ENCODE measurements at regions not wholly inside any gene's neighbourhood (a gene's known extent, or its start where the extent isn't known, plus 50 kb on each side); places are given as distances from the start of the nearest gene placed in this dataset.
"Not testable (repeated sequence)": the region's sequence is repeated elsewhere in the genome, so short reads cannot be mapped to it uniquely, and the experiment has no call there.

GRCh38 chr20:48141660-48142515 lies 356.6 kb upstream of the SULF2 start:
- no peak for DNase-seq

GRCh38 chr20:48139262-48140041 lies 354.2 kb upstream of the SULF2 start:
- DNase-seq, result no peak

GRCh38 chr20:48132834-48133233 lies 347.6 kb upstream of the SULF2 start:
- no peak for DNase-seq

GRCh38 chr20:48131581-48131980 lies 346.3 kb upstream of the SULF2 start:
- no peak for DNase-seq

- no peak for DNase-seq
Observed at GRCh38 chr20:48129345-48129942, 344.2 kb upstream of the SULF2 start.

- DNase-seq, result no peak
Observed at GRCh38 chr20:48128436-48128835, 343.2 kb upstream of the SULF2 start.

- not testable (repeated sequence) for DNase-seq
Observed at GRCh38 chr20:48127964-48128363, 342.7 kb upstream of the SULF2 start.

- DNase-seq, result not testable (repeated sequence)
Observed at GRCh38 chr20:48127133-48127532, 341.9 kb upstream of the SULF2 start.

- no peak for DNase-seq
Observed at GRCh38 chr20:48126227-48126740, 341.0 kb upstream of the SULF2 start.

GRCh38 chr20:48124960-48125359 lies 339.7 kb upstream of the SULF2 start:
- DNase-seq, result no peak

- DNase-seq, result no peak
Observed at GRCh38 chr20:48124181-48124782, 339.0 kb upstream of the SULF2 start.

- DNase-seq, result no peak
Observed at GRCh38 chr20:48120120-48120519, 334.8 kb upstream of the SULF2 start.

GRCh38 chr20:48119389-48119788 lies 334.1 kb upstream of the SULF2 start:
- not testable (repeated sequence) for DNase-seq

GRCh38 chr20:48115502-48115901 lies 330.2 kb upstream of the SULF2 start:
- DNase-seq, result no peak

- no peak for DNase-seq
Observed at GRCh38 chr20:48107560-48107959, 322.3 kb upstream of the SULF2 start.

GRCh38 chr20:48106428-48106827 lies 321.1 kb upstream of the SULF2 start:
- DNase-seq, result no peak

GRCh38 chr20:48105526-48105925 lies 320.2 kb upstream of the SULF2 start:
- no peak for DNase-seq

- DNase-seq, result no peak
Observed at GRCh38 chr20:48102931-48103660, 317.8 kb upstream of the SULF2 start.

GRCh38 chr20:48102076-48102787 lies 317.0 kb upstream of the SULF2 start:
- DNase-seq, result no peak

GRCh38 chr20:48100483-48100882 lies 315.2 kb upstream of the SULF2 start:
- DNase-seq, result no peak

GRCh38 chr20:48098866-48099265 lies 313.6 kb upstream of the SULF2 start:
- no peak for DNase-seq

GRCh38 chr20:48098099-48098498 lies 312.8 kb upstream of the SULF2 start:
- no peak for DNase-seq
